Loucy (cell line): ENCODE measurements at regions not wholly inside any gene's neighbourhood (a gene's known extent, or its start where the extent isn't known, plus 50 kb on each side); places are given as distances from the start of the nearest gene placed in this dataset.

ENCODE experiments used
- H2AFZ ChIP-seq: fragments of 200-600 bp; sonication (generic); 2 replicates; pipeline ENCODE4 v1.6.0; 2016; ENCODE audit warnings: antibody characterized with exemption, mild to moderate bottlenecking, low read length, moderate library complexity
- H3F3A ChIP-seq: fragments of 200-600 bp; 2 replicates; pipeline ENCODE4 v1.6.0; 2016; ENCODE audit warnings: antibody characterized with exemption, low read depth, mild to moderate bottlenecking
- H3K27me3 ChIP-seq: fragments of 200-600 bp; sonication (generic); 2 replicates; pipeline ENCODE4 v1.6.1; 2014; ENCODE audit warnings: low read length, mild to moderate bottlenecking; ENCODE audit not compliant: insufficient read depth, poor library complexity, severe bottlenecking
- H3K36me3 ChIP-seq: fragments of 200-600 bp; sonication (generic); 2 replicates; pipeline ENCODE4 v1.6.1; 2016; ENCODE audit warnings: low read length; ENCODE audit not compliant: insufficient read depth
- H3K4me1 ChIP-seq: fragments of 200-600 bp; sonication (generic); 2 replicates; pipeline ENCODE4 v1.5.1; 2014; ENCODE audit warnings: low read length, mild to moderate bottlenecking; ENCODE audit not compliant: insufficient read depth, poor library complexity, severe bottlenecking
- H3K4me2 ChIP-seq: fragments of 200-600 bp; sonication (generic); 2 replicates; pipeline ENCODE4 v1.6.0; 2014; ENCODE audit warnings: antibody characterized with exemption, low read length, low read depth, mild to moderate bottlenecking; ENCODE audit not compliant: poor library complexity, severe bottlenecking
- H3K4me3 ChIP-seq: fragments of 200-600 bp; sonication (generic); 2 replicates; pipeline ENCODE4 v1.5.1; 2014; ENCODE audit warnings: low read length, mild to moderate bottlenecking, mixed read lengths; ENCODE audit not compliant: poor library complexity, severe bottlenecking
- H3K79me2 ChIP-seq: fragments of 200-600 bp; sonication (generic); 2 replicates; pipeline ENCODE4 v1.6.1; 2014; ENCODE audit warnings: low read length; ENCODE audit not compliant: insufficient read depth
- H3K9ac ChIP-seq: fragments of 200-600 bp; sonication (generic); 2 replicates; pipeline ENCODE4 v1.6.0; 2014; ENCODE audit warnings: mild to moderate bottlenecking, low read depth, low read length, moderate library complexity; ENCODE audit not compliant: poor library complexity, severe bottlenecking
- H3K9me2 ChIP-seq: fragments of 200-600 bp; sonication (generic); replicated peaks from 2 replicates; pipeline ENCODE4 v1.6.1; 2016; ENCODE audit warnings: low read depth, low read length, mixed read lengths
- H3K9me3 ChIP-seq: fragments of 200-600 bp; sonication (generic); 2 replicates; pipeline ENCODE4 v1.6.1; 2014; ENCODE audit warnings: mild to moderate bottlenecking, antibody characterized with exemption, low read length, low read depth; ENCODE audit not compliant: insufficient read depth
- H4K20me1 ChIP-seq: fragments of 200-600 bp; sonication (generic); 2 replicates; pipeline ENCODE4 v1.6.0; 2014; ENCODE audit warnings: antibody characterized with exemption, low read length, mild to moderate bottlenecking; ENCODE audit not compliant: insufficient read depth, poor library complexity, severe bottlenecking
- CTCF ChIP-seq: fragments of 200-600 bp; sonication (generic); conservative IDR thresholded peaks from 2 replicates; pipeline ENCODE4 v1.5.1; 2014; ENCODE audit warnings: mild to moderate bottlenecking, antibody characterized with exemption, low read length
- EZH2phosphoT487 ChIP-seq: fragments of 200-600 bp; IDR thresholded peaks from 2 replicates; pipeline ENCODE4 v1.6.1; 2018; ENCODE audit warnings: antibody characterized with exemption, mild to moderate bottlenecking, moderate library complexity, borderline replicate concordance

GRCh38 chr10:80870282-80870681 lies 332.6 kb downstream of the SH2D4B start:
- Histone ChIP-seq H3F3A (no peaks in the 10 kb centered on the region), H3K9me2 (no peaks in the 10 kb centered on the region), H3K27me3 (no peaks in the 10 kb centered on the region), H3K36me3 (no peaks in the 10 kb centered on the region), H3K4me3 (no peak overlapping the region), H3K4me1 (peaks cover 14% of the 10 kb centered on the region), H3K9ac (no peak overlapping the region), H3K9me3 (no peaks in the 10 kb centered on the region; the same call in 1 of the 2 replicates), H3K4me2 (peak overlapping the region; percentile 12), H2AFZ (no peak overlapping the region), H3K79me2 (no peaks in the 10 kb centered on the region), H4K20me1 (no peaks in the 10 kb centered on the region)
- TF ChIP-seq EZH2phosphoT487 (no peak), CTCF (no peak)

GRCh38 chr10:80871083-80871482 lies 333.4 kb downstream of the SH2D4B start:
- peak overlapping the region; percentile 10 for H3K4me2 ChIP-seq
- H3K27me3 ChIP-seq, result no peaks in the 10 kb centered on the region
- H3K79me2 ChIP-seq, result no peaks in the 10 kb centered on the region
- no peak overlapping the region for H3K9ac ChIP-seq
- no peaks in the 10 kb centered on the region; the same call in 1 of the 2 replicates for H3K9me3 ChIP-seq
- TF ChIP-seq CTCF (no peak), EZH2phosphoT487 (no peak)
- no peaks in the 10 kb centered on the region for H3F3A ChIP-seq
- no peak overlapping the region for H3K4me3 ChIP-seq
- H3K36me3 ChIP-seq, result no peaks in the 10 kb centered on the region
- no peak overlapping the region for H2AFZ ChIP-seq
- peaks cover 14% of the 10 kb centered on the region for H3K4me1 ChIP-seq
- no peaks in the 10 kb centered on the region for H4K20me1 ChIP-seq
- no peaks in the 10 kb centered on the region for H3K9me2 ChIP-seq

- no peaks in the 10 kb centered on the region for H3K27me3 ChIP-seq
Observed at GRCh38 chr10:80878330-80878729, 340.6 kb downstream of the SH2D4B start.

More at GRCh38 chr10:80878330-80878729, 340.6 kb downstream of the SH2D4B start:
- Histone ChIP-seq H3K36me3 (no peaks in the 10 kb centered on the region), H3F3A (no peaks in the 10 kb centered on the region), H3K4me1 (no peaks in the 10 kb centered on the region), H3K4me2 (no peak overlapping the region), H3K9me2 (no peaks in the 10 kb centered on the region), H2AFZ (no peak overlapping the region), H3K79me2 (no peaks in the 10 kb centered on the region), H3K9me3 (no peaks in the 10 kb centered on the region; the same call in 1 of the 2 replicates), H4K20me1 (no peaks in the 10 kb centered on the region), H3K9ac (no peak overlapping the region), H3K4me3 (no peak overlapping the region)
- TF ChIP-seq CTCF, result no peak
- TF ChIP-seq EZH2phosphoT487, result no peak
